HG03103 (cell line): ENCODE measurements at regions not wholly inside any gene's neighbourhood (a gene's known extent, or its start where the extent isn't known, plus 50 kb on each side); places are given as distances from the start of the nearest gene placed in this dataset.
"Not testable (repeated sequence)": the region's sequence is repeated elsewhere in the genome, so short reads cannot be mapped to it uniquely, and the experiment has no call there.

Source experiments
- ATAC-seq: cut with Tn5 transposase; IDR thresholded peaks from one replicate; pipeline ENCODE4 v1.9.1; 2021; ENCODE audit warnings: low read depth; ENCODE audit not compliant: unreplicated experiment

DNA sequence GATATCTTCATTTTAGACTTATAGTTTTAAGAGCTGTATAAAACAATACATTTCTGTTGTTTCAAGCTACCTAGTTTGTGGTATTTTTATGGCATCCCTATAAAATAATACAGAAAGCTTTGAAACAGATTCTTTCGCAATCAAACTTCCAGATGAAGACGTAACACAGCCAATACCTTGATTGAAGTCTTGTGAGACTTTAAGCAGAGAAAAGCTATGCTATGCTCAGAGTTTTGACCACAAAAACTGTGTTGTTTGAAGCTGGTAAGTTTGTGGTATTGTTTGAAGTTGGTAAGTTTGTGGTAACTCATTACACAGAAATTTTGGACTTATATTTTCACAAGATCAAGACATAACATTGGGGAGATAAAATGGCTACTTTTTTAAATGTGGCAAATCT is 201.8 kb upstream of the UGT8 start:
- no peak for ATAC-seq

DNA sequence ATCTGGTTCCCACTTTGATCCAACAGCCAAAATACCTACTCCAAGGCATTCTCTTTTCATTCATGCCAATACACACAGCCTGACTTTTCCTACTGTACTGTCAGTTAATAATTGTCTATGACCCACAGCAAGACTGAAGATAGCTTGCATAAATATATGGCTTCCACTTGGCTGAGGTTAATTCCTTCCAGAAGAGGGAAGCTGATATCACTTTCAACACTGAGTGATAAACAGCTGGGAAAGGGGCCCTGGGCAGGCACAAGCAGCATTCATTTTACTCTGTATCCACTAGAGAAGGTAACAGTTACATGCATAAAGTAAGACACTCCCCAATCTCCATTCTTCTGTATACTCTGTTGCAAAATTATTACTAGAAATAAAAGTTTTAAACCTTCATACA is 200.2 kb upstream of the UGT8 start:
- no peak for ATAC-seq

DNA sequence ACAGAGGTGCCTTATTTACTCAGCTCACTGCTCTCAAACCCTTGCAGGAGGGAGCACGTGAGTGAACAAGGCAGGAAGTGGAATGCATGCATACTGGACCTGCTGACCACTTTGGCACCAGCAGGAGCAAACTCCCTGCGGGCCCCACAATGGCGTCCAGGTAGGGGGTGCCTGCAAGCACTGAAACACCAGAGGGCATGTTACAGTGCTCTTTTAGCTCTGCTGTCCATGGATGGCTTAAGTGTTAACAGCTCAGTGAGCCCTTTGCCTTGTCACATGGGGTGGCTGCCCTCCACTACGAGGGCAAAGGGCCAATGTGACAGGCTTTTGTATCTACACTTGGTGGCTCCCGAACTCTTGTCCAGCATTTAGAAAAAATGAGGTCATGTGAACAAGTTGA is 199.5 kb upstream of the UGT8 start:
- ATAC-seq = no peak

DNA sequence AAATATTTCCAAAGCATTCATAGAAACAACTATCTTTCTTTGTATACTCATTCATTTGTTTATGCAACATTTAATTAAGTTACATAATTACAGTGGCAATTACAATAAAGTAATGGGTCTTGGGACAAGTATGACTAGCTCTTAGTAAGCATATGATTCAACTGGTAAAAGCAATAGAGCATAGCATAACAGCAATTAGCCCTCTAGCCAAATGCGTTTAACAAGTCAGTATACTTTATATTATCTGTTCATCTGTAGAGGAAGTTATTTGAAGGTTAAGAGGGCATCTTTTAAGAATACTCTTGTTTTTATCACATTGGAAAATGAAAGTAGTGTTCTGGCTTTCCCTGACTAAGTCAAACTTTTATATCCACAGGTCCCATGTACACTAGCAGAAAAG is 198.1 kb upstream of the UGT8 start:
- no peak for ATAC-seq

DNA sequence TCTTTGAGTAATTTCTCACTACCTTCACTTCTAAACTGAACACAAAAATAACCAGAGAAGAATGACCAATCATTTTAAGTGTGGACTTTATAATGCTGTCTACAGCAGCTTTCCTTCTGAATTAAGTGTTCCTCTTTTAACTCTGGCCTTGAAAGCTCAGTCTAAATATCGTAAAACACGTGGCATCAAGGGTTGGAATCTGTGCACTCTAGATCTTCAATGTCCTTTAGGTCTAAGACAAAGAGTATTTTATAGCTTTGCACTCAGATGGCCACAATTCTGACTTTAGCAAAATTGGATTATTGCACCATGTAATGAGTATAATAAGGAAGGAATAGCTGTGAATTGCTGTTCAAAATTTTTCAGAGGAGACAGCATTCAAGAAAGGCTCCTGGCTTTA is 197.1 kb upstream of the UGT8 start:
- ATAC-seq = no peak

DNA sequence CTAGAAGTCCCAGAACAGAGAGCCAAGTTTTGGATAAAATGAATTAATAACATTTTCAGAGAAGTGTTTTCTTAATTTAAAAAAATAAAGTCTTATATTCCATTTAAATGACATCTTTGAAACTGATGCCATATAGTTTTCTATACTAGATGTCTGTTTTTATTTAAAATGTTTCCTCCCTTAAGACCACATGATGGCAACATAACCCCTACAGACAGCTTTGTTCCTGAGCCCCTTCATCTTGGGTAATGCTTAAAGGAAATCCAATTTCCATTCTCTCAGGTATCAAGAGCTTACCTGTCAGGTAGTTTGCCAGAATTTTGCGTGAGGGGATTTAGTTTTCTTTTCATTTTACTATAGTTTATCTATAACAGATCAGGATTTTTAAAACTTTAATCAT is 181.4 kb upstream of the UGT8 start:
- no peak for ATAC-seq

DNA sequence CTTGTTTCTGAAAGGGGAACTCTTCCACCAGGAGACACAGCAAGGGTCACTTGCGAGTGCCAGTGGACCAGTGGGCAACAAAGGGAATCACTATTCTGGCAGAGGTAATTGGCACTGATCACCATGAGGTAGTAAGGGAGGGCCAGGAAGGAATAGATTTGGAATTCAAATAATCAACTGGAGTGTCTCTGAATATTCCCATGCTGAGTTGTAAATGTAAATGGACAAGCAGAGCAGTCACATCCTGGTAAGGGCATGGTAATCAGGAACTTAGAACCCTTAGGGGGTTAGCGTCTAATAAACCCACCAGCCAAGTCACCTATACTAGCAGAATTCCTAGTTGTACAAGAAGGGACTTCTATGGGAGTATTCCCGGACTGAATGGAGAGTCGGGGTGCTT is 178.5 kb upstream of the UGT8 start:
- no peak for ATAC-seq

DNA sequence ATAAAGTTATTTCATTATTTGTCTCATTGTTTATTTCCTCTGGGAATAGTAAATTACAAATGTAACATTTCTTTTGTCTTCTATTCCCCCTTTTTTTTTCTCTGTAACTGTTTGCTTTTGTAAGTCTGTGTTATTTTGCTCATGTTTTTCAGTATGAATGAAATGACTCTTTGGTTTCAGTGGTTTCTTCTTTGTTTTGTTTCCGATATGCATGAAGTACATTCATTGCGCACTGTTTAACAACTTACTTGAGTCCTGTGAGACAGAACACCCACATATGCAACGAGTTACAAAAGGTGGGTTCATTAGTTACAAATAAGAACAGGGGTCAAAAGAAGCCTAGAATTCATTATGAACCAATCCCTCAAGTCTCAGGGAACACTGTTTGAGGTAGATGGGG is 175.0 kb upstream of the UGT8 start:
- ATAC-seq = peak; percentile 98

DNA sequence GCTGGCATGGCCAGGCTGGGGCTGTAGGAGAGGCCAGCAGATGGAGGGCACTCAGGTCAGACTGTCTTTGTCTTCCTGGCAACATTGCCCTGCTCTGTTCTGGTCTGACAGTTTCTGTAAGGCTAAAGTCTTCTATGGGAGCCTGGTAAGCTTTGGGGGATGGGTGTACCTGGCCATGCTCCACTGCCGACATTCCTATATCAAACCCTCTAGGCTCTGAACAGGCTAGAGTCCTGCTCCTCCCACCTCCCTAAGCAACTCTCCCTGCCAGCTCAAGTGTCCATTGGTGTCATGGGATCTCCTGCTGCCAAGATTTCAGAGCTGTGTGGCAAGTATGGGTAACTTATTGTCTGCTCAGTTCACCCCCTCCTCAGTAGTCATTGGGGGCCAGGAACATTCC is 163.5 kb upstream of the UGT8 start:
- no peak for ATAC-seq

DNA sequence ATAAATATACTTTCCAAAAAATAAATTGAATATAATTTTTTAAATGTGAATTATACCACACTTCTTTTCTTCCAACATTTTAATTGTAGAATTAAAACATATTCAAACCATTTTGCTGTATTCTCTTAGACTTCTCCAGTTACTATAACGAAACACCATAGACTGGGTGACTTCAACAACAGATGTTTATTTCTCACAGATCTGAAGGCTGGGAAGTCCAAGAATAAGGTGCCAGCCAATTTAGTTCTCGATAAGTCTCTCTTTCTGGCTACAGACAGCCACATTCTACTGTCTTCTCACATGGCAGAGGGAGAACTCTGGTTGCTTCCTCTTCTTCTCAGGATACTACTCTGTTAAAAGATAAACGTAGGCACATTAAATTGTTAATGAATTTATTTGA is 155.8 kb upstream of the UGT8 start:
- ATAC-seq = no peak

DNA sequence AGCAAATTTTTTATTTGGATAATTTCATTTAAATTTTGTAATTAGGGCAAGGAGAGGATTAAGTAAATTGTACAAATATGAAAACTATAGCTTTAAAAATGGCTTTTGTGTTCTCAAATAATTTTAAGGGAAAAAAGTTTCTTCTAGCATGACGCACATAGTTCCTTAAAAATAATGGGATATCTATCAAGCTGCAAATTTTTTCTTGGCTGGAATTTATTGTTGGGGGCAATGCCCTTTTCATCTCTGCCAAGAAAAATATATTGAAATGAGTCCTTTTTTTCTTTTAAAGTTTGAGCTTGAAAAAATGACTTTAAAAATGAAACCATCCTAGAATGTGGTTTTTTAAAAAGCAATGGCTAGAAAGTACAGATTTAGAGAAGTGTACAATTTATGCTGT is 154.4 kb upstream of the UGT8 start:
- ATAC-seq = no peak

DNA sequence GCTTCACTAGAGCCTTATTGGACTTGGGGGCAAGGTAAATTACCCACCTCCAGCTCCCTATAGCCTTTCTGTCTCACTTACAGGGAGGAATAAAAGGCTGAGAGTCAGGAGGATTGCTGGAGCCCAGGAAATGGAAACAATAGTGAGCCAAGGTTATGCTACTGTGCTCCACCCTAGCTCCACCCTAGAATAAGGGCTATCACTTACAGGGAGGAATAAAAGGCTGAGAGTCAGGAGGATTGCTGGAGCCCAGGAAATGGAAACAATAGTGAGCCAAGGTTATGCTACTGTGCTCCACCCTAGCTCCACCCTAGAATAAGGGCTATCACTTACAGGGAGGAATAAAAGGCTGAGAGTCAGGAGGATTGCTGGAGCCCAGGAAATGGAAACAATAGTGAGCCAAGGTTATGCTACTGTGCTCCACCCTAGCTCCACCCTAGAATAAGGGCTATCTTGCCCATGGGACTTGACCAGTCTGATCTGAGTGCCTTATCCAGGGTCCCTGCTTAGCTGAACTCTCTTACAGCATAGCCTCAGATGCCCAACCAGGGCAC is 150.6 kb upstream of the UGT8 start:
- ATAC-seq = not testable (repeated sequence)

DNA sequence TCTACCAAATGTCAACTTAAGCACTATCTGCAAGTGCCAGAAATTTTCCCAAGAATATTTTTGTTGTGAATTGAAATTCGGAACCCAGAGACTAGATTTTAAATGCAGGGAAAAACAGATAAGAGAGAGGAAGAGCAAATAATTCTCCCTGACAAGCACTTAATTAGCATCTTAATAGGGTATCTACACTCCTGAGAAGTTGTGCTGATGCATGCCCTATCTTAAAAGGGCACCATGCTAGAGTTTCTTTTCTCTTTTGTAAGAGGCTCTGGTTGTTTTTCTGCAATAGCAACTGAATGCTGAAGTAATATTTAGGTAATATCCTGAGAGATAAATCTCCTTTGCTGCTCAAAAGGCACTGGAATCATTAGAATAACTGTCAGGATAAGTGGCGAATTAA is 139.9 kb upstream of the UGT8 start:
- no peak for ATAC-seq

DNA sequence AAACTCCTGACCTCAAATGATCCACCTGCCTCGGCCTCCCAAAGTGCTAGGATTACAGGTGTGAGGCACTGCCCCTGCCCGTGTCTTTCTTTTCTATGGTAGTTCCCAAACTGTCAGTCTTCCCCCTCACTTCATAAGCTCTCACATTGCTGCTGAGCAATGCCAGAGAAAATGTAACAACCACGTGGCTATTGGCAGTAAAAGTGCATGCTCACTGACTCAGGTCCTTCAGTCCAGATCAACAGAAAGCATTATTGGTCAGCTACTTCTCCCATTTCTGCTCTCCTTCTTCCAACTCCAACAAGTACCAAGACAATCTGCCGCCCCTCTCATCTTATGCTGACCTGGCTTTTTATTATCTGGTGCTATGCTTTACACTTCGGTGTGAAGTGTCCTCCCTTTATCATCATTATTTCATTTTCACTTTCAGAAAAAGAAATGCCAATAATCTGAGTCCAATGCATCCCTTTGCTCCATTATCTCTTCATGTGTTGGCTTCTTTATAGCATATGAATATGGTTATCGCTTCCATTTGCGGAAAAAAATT is 133.8 kb upstream of the UGT8 start:
- no peak for ATAC-seq

DNA sequence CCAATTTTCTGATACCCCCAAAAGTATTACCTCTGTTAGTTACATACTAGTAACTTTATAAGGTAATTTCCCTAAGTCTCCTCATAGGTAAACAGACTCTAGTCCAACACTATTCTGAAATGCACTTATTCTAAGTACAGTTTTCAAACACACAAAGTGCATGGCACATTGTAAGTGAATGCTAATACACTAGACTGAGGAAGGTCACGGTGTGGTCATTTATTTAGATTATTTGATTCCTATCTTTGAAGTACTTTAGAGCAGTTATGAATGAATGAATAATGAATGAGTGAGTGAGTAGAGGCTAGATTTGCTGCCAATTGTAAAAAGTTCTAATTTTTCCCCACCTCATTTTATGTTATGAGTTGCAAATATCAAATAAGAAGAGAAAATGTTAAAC is 132.8 kb upstream of the UGT8 start:
- no peak for ATAC-seq

DNA sequence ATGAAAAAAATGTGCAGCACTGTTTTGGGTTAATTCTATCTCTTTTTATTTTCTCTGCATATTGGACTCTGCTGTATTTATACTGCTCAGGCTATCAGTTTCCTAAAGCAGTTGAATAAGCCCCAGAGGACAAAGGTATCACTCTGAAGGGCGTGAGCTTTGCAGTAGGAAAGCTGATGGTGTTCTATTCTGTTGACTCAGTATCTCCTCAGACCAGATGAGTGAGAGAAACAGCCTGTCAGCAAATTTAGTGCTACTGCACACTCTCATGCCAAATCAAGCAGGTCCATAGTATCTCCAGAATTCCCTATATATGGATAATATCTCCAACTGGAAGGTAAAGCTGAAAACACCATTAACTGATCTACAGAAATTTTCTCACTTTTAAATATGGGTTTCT is 132.3 kb upstream of the UGT8 start:
- no peak for ATAC-seq

DNA sequence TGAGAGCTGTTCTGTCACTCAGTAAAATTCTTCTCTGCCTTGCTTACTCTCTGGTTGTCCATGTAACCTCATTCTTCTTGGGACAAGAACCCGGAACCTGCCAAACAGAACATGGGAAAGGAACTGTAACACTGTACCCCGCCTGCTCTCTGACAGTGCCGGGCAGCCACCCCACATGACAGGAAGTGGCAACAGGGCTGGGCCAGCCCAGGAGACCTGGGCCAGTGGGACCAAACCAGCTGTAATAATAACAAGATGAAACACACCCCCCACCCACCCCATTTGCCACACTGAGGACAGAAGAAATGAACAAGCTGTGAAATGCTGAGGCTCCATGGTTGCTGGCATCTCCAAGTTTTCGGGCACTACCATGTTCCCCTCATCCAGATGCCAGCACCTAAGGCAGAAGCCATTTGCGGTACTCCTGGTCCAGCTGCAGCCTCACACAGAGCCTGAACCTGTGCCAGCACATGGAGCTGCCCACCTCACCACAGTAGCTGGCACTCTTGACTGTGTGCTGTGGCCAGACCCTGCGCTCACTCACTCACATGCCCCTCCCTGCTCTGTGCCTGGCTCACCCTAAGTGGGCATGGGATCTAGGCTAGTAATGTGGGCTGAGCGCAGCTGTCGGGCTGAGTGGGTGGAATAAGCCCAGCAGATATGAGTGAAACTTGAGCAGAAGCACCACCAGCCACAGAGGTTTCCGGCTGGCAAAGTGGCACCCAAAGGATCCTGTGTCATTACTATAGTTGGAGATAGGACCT is 126.2 kb upstream of the UGT8 start:
- ATAC-seq = no peak

DNA sequence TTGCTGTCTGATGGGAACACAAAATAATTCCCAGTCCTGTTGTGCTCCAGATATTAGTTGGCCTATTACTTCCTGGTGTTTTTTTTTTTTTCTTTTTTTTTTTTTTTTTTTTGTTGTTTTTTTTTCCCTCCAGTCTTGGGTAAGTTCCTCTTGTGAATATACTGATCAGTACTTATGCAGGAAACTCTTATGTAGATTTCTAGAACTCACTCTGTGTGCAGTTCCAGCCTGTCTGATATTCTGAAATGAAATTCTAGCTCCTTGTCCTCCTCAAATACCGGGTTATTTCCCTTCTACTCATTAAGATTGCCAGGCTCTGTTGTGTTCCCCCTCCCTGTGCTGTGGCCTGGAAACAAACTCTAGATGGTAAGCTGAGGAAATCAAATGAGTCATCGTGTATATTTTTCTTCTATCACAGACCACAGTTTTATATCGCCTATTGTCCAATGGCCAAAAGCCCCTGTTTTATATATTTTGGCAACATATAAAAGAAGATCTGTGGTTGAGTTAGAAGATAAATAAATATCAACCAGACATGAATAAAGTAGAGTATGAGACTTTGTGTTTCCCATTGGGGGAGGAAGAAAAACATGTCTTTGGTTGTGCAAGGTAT is 124.3 kb upstream of the UGT8 start:
- ATAC-seq = no peak

DNA sequence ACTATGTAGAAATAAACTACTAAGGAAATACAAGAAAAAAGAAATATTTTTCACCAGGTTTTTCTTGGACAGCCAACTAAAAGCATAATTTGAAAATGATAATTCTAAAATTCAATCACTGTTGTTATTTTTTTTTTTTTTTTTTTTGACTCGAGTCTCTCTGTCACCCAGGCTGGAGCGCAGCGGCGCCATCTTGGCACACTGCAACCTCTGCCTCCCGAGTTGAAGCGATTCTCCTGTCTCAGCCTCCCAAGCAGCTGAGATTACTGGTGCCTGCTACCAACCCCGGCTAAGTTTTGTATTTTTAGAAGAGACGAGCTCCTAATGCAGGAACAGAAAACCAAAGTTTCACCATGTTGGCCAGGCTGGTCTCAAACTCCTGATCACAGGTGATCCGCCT is 122.3 kb upstream of the UGT8 start:
- ATAC-seq = no peak

DNA sequence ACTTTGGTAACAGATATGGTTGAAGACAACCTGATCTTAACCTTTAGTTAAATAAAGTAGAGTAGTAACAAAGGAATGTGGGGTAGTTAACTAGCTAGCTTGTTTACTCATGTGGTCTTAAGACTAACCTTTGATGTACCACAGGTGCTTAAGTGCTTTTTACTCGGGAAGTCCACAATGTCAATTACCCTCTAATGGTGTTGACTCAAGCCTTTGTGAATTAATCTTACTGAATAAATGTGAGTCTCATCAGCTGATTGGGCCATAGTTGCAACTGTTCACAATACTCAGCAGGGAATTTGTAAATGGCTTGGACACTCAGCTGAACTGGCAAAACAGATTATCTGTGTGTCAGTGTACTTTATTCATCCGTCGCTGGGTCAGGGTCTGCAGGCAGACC is 119.0 kb upstream of the UGT8 start:
- ATAC-seq = no peak

DNA sequence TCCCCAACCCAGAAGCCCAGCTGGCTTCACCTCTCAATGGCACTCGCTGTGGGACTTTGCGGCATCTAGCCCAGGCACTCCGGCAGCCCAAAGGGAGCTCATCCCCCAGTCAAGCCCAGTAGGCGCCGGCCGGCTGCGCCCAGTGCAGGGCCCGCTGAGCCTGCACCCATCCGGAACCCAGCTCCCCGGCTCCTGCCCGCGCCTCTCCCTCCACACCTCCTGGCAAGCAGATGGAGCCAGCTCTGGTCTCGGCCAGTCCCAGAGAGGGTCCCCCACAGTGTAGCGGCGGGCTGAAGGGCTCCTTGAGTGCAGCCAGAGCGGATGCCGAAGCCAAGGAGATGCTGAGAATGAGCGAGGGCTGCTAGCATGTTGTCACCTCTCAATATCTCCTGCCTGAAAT is 116.8 kb upstream of the UGT8 start:
- no peak for ATAC-seq

DNA sequence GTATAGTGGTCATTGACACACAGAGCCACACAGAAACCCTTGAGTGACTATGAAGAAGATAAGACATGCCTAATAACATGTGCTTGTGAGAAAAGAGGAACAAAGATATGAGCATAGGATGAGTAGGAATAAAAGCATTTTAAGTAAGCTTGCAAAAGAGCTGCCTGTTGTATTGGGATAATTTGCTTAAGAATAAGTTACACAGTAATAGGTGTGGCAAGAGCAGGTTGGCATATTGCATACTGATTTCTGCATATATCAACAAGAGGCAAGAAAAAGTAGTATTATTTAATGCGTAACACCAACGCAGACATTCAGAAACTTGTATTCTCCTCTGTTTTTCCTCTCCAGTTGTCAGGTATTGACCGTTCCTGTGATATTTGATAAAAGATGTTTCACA is 111.5 kb upstream of the UGT8 start:
- ATAC-seq = no peak
